AG04450 (cell line): ENCODE measurements at regions not wholly inside any gene's neighbourhood (a gene's known extent, or its start where the extent isn't known, plus 50 kb on each side); places are given as distances from the start of the nearest gene placed in this dataset.

ENCODE experiments used
- CTCF ChIA-PET: fragments of 300-600, 350-600 bp; formaldehyde crosslinking; extraction: SDS; loops from one replicate; lab custom pipeline; 2022; ENCODE audit warnings: antibody characterized with exemption, inconsistent platforms; lab: Charles Lee
- POLR2A ChIA-PET: fragments of 350-600 bp; formaldehyde crosslinking; extraction: SDS; loops from one replicate; lab custom pipeline; 2021; ENCODE audit warnings: antibody characterized with exemption, inconsistent platforms; lab: Yijun Ruan, JAX
- DNase-seq: peaks from one replicate; pipeline ENCODE4 v3.0.0-alpha.2; 2011; ENCODE audit warnings: low read depth, low spot score
- H3K27ac ChIP-seq: one replicate; pipeline ENCODE4 v1.5.1; 2012; ENCODE audit warnings: low read depth, low read length, control low read depth
- H3K27me3 ChIP-seq: one replicate; pipeline ENCODE4 v1.6.0; 2012; ENCODE audit warnings: low read length; ENCODE audit not compliant: control insufficient read depth, insufficient read depth
- H3K4me3 ChIP-seq: 2 replicates; pipeline ENCODE4 v1.5.1; 2011; ENCODE audit warnings: mild to moderate bottlenecking, low read depth, low read length, control low read depth
- H3K9me3 ChIP-seq: 2 replicates; pipeline ENCODE4 v1.5.1; 2012; ENCODE audit warnings: low read length; ENCODE audit not compliant: control insufficient read depth, insufficient read depth
- CTCF ChIP-seq: IDR thresholded peaks from 2 replicates; pipeline ENCODE4 v1.5.1; 2011; ENCODE audit warnings: low read depth, low read length, control low read depth, inconsistent platforms

- CTCF ChIA-PET, result no interaction called here
Observed at GRCh38 chr16:88297178-88297720, 85.5 kb upstream of the ZNF469 start.

GRCh38 chr16:88298181-88298832 is 84.5 kb upstream of the ZNF469 start:
- no peak for TF ChIP-seq CTCF
- Histone ChIP-seq H3K27me3 (no peaks in the 10 kb centered on the region), H3K9me3 (peaks cover 12% of the 10 kb centered on the region), H3K27ac (no peak overlapping the region), H3K4me3 (no peak overlapping the region)
- ChIA-PET CTCF (no interaction called here), POLR2A (interaction anchor here (0.6 to 0.9 kb wide), 2 partner anchors 34 to 85 kb away, joined by 3 read pairs; partner anchors contain the start of gene ZNF469)
- DNase-seq, result no peak

More at GRCh38 chr16:88297178-88297720, 85.5 kb upstream of the ZNF469 start:
- H3K4me3 ChIP-seq, result no peak overlapping the region
- H3K27ac ChIP-seq, result no peak overlapping the region
- no peaks in the 10 kb centered on the region for H3K27me3 ChIP-seq
- DNase-seq, result no peak
- no peak for TF ChIP-seq CTCF
- peaks cover 1% of the 10 kb centered on the region; the same call in 1 of the 2 replicates for H3K9me3 ChIP-seq
- POLR2A ChIA-PET, result no interaction called here

GRCh38 chr16:88298833-88299745 is 83.7 kb upstream of the ZNF469 start:
- Histone ChIP-seq H3K27me3 (no peaks in the 10 kb centered on the region), H3K27ac (peak overlapping the region; percentile 31), H3K4me3 (no peak overlapping the region), H3K9me3 (peaks cover 12% of the 10 kb centered on the region)
- ChIA-PET CTCF (no interaction called here), POLR2A (interaction anchor here (0.6 to 0.9 kb wide), 2 partner anchors 33 to 84 kb away, joined by 3 read pairs; partner anchors contain the start of gene ZNF469)
- TF ChIP-seq CTCF, result no peak
- DNase-seq, result no peak

- Histone ChIP-seq H3K27ac (peak overlapping the region; percentile 31), H3K27me3 (no peaks in the 10 kb centered on the region), H3K4me3 (no peak overlapping the region), H3K9me3 (peaks cover 12% of the 10 kb centered on the region)
- ChIA-PET POLR2A (no interaction called here), CTCF (no interaction called here)
- no peak for TF ChIP-seq CTCF
- DNase-seq, result no peak
Observed at GRCh38 chr16:88299751-88300462, 82.9 kb upstream of the ZNF469 start.
